HG03066 (cell line): ENCODE measurements at regions not wholly inside any gene's neighbourhood (a gene's known extent, or its start where the extent isn't known, plus 50 kb on each side); places are given as distances from the start of the nearest gene placed in this dataset.
"Not testable (repeated sequence)": the region's sequence is repeated elsewhere in the genome, so short reads cannot be mapped to it uniquely, and the experiment has no call there.

Experiments used
- ATAC-seq: cut with Tn5 transposase; IDR thresholded peaks from one replicate; pipeline ENCODE4 v1.9.1; 2021; ENCODE audit warnings: low read depth; ENCODE audit not compliant: unreplicated experiment

DNA sequence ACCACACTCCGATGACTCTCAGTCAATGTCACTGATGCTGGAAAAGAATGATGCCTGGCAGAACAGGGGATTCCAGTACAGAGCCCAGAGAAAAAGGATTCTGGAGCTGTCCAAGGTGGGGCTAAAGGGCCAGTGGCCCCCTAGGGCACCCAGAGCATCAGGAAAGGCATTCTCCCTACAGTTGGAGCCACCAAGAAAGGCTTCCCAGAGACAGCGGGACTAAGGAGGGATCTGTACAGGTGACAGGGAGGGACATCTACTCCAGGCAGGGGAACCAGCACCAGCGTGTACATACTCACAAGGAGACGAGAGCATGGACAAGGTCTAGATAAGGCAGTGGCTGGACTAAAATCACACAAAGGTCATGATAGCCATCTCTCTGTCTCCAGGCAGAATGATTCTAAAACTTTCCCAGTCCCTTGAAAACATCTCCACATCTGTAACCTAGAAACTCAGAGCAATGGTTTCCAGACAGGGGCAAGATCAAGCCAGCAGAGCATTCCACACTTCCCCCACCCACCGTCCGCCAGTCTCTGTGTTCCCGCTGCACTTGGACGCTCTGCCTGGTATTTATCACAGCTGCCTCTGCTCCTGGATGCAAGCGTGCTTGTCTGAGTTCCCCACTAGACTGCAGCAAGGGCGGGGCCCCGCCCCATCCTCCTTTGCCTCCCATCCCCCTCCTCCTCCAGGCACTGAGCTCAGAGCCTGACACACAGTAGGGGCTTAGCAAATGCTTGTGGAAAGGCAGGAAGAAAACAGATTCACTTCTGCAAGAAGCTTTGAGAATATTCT, 111.6 kb upstream of the ZC3H12A start:
- ATAC-seq = no peak

DNA sequence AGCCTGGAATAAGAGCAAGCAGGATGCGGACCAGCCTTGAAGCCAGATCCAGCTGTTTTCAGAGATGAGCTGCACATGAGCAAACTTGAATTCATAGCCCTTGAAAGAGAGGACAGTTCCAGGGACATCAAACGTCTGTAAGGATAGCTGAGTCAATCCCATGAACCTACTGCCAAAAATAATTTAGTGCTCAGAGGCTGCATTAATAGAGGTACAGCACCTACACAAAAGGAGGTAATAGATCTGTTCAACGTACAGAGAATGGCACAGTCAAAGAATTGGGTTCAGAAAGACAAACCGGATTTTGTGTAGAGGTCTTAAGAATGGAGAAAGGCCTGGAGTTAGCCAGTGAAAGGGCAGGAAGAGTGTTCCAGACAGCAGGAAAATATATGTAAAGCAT, 110.8 kb upstream of the ZC3H12A start:
- no peak for ATAC-seq

GRCh38 chr1:37368665-37369315, 105.6 kb upstream of the ZC3H12A start:
- not testable (repeated sequence) for ATAC-seq

- ATAC-seq = no peak
Measured at GRCh38 chr1:37372302-37372701, 102.1 kb upstream of the ZC3H12A start.

GRCh38 chr1:37372711-37373110, 101.7 kb upstream of the ZC3H12A start:
- no peak for ATAC-seq

- no peak for ATAC-seq
Measured at GRCh38 chr1:37373413-37373812, 101.0 kb upstream of the ZC3H12A start.

DNA sequence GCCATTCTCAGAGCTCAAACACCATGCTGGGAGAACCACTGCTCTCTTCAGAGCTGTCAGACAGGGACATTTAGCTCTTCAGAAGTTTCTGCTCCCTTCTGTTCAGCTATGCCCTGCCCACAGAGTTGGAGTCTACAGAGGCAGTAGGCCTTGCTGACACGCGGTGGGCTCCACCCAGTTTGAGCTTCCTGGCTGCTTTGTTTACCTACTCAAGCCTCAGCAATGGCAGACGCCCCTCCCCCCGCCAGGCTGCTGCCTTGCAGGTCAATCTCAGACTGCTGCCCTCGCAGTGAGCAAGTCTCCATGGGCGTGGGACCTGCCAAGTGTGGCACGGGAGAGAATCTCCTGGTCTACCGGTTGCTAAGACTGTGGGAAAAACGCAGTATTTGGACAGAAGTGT, 93.8 kb upstream of the ZC3H12A start:
- ATAC-seq = not testable (repeated sequence)

GRCh38 chr1:37387854-37388253, 86.5 kb upstream of the ZC3H12A start:
- ATAC-seq = no peak

DNA sequence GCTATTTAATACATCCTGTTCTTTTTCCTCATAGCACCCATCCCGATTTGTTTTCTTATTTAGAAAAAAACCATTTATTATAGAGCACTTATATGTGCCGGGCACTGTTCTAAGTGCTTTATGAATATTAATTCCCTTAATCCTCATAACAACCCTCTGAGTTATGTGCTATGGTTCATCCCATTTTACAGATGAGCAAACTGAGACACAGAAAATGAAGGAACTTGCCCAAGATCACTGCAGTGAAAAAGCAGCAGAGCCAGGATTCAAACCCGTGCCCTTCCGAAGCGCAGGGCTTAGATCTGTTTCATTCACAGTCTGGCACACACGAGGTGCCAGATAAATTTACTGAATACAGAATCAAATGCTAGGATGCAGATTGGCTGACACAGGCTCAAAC, 85.1 kb upstream of the ZC3H12A start:
- ATAC-seq = no peak

GRCh38 chr1:37391211-37392011, 83.0 kb upstream of the ZC3H12A start:
- ATAC-seq = no peak

DNA sequence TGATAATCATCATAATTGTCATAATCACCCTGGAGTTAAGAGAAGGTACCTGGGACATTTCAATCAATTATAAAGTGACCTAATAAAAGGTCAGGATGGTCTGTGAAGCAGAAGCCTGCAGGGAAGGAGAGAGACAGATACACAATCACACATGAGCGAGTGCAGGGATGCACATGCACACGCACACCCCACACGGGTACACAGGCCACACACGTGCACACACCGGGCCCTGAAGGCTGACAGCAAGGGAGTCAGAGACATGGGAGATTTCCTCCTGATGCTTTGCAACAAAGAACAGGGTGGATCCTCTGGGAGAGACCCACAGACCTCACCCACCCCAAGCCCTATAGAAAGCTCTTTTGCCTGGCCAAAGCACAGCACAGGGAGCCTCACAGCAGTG, 82.3 kb upstream of the ZC3H12A start:
- ATAC-seq = no peak

GRCh38 chr1:37393173-37394120, 80.9 kb upstream of the ZC3H12A start:
- ATAC-seq = no peak

DNA sequence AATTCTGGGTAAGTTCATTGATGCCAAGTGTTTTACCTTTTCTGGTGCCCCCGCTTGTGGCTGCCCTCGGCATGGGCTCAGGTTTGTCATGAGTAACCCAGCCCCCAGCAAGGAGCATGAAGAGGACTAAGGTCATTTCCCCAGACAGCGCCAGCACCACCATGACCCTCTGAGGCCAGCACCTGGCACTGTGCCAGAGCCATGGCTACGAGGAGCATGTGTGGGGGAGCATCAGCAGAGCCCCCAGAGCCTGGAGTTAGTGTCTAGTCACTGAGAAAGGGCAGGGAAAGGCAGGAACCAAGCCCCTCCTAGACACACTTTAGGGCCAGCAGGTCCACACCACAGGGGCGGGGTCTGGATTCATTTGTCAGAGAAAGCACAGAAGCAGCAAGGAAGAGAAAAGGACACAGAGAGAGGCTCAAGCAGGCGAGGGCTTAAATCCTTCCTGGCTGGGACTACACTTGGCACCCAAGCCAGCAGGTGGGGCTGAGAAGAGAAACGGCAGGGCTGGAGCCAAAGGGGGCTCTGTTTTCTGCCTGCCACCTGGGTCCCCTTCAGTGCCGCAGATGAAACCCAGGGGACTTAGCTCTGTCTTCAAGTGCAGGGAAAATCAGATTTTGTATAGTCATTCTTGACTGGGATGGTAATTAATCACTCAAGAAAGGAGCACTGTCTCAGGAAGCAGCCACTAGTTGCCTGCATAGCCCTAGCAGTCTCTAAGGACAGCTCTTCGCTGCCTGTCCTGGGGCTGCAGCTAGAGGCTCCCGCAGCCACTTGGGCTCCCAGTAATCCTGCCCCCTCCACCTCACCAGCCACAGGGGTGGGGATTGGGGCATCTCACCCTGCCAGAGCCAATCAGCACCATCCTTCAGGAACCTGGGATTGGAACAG, 79.6 kb upstream of the ZC3H12A start:
- ATAC-seq = no peak

DNA sequence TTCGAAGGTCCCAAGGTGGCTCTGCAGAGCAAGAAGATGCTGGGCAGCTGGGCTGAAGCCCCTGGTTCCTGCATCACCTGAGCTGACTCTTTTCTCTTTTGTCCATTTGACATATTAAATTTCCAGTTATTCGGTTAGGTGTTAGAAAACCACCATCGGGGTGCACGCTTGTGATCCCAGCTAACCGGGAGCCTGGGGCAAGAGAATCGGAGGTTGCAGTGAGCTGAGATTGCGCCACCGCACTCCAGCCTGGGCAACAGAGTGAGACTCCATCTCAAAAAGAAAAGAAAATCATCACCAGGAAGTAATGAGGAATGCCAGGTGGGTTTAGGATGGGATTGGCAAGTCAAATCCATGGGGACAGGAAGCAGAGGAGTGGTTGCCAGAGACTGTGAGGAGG, 76.3 kb upstream of the ZC3H12A start:
- ATAC-seq = no peak

- ATAC-seq = no peak
Measured at GRCh38 chr1:37399205-37399604, 75.2 kb upstream of the ZC3H12A start.

GRCh38 chr1:37399830-37400464, 74.4 kb upstream of the ZC3H12A start:
- no peak for ATAC-seq

DNA sequence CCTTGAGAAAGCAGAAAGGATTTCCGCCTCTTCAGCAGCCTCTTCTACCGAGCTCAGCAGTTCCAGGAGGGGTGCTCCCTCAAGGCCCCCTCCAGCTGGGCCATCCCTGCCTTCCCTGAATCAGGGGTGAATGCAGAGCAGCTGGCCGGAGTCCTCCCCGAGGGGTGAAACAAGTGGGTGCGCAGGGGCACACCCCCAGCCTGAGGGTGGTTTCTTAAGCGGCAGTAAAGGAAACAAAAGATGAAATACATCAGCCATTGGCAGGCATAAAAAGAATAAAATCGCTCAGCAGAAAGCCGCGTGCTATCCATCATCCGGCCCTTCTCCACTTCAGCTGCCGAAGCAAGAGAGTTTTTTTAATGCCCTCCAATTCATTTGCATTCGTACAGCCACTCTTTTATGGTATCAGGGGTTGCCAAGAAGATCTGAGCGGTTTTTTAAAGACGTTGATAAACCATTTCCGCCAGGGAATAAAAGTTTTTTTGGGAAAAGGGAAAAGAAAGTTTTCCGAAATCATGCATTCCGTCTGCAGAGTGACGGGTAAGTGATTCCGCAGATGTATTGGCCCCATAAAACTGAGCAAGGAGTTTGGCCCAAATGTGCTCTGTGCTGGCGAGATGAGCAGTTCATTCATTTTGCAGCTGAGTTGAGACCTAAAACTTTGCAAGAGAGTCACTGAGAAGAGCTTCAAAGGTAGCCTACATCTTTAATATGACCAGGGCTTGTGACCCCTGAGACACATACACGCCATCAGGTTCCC, 73.7 kb upstream of the ZC3H12A start:
- no peak for ATAC-seq

- ATAC-seq = no peak
Measured at GRCh38 chr1:37403166-37403565, 71.2 kb upstream of the ZC3H12A start.
